ENCODE measurements at regions not wholly inside any gene's neighbourhood (a gene's known extent, or its start where the extent isn't known, plus 50 kb on each side); places are given as distances from the start of the nearest gene placed in this dataset.
"Not testable (repeated sequence)": the region's sequence is repeated elsewhere in the genome, so short reads cannot be mapped to it uniquely, and the experiment has no call there.

- TF ChIP-seq CTCF (conservative IDR thresholded peaks at IDR 0.05; ENCODE audit: control insufficient read depth, insufficient read depth, low read depth, low read length) = no peak
- H3K4me3 ChIP-seq (ENCODE audit: control insufficient read depth, low read depth, low read length) = no peak overlapping the region
These were observed 66.8 kb downstream of the MRPL57 start for GRCh38 chr13:21243045-21243897.

DNA sequence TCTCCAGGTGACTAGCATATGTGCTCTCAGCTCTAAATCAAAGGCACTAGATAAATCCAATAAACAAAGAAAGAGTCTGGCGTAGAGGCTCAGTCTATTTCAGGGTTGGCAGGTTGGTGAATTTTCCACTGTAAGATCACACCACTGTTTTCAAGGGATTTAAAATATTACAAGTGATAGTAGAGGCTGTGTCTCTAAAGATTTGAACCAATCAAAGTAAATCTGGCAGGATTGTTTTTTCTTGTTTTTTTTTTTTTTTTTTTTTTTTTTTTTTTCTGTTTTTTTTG is 67.4 kb downstream of the MRPL57 start:
- not testable (repeated sequence) for H3K4me3 ChIP-seq (ENCODE audit: control insufficient read depth, low read depth, low read length); DNase-seq (ENCODE audit: low read depth)

More at GRCh38 chr13:21243045-21243897, 66.8 kb downstream of the MRPL57 start:
- no peak for DNase-seq (ENCODE audit: low read depth)

GRCh38 chr13:21246761-21247452 is 70.4 kb downstream of the MRPL57 start:
- DNase-seq (ENCODE audit: low read depth) = no peak
- no peak overlapping the region for H3K4me3 ChIP-seq (ENCODE audit: control insufficient read depth, low read depth, low read length)
- no peak for TF ChIP-seq CTCF (conservative IDR thresholded peaks at IDR 0.05; ENCODE audit: control insufficient read depth, insufficient read depth, low read depth, low read length)

GRCh38 chr13:21256351-21256761 is 79.9 kb downstream of the MRPL57 start:
- DNase-seq (ENCODE audit: low read depth) = no peak
- TF ChIP-seq CTCF (conservative IDR thresholded peaks at IDR 0.05; ENCODE audit: control insufficient read depth, insufficient read depth, low read depth, low read length) = no peak
- H3K4me3 ChIP-seq (ENCODE audit: control insufficient read depth, low read depth, low read length) = no peak overlapping the region

GRCh38 chr13:21256891-21257290 is 80.4 kb downstream of the MRPL57 start:
- DNase-seq (ENCODE audit: low read depth) = no peak
- no peak for TF ChIP-seq CTCF (conservative IDR thresholded peaks at IDR 0.05; ENCODE audit: control insufficient read depth, insufficient read depth, low read depth, low read length)
- H3K4me3 ChIP-seq (ENCODE audit: control insufficient read depth, low read depth, low read length) = no peak overlapping the region

- TF ChIP-seq CTCF (conservative IDR thresholded peaks at IDR 0.05; ENCODE audit: control insufficient read depth, insufficient read depth, low read depth, low read length) = no peak
- H3K4me3 ChIP-seq (ENCODE audit: control insufficient read depth, low read depth, low read length) = no peak overlapping the region
- no peak for DNase-seq (ENCODE audit: low read depth)
These were observed 83.4 kb downstream of the MRPL57 start for GRCh38 chr13:21259571-21260455.

GRCh38 chr13:21260561-21261290 is 84.3 kb downstream of the MRPL57 start:
- H3K4me3 ChIP-seq (ENCODE audit: control insufficient read depth, low read depth, low read length); DNase-seq (ENCODE audit: low read depth): not testable (repeated sequence)

GRCh38 chr13:21261487-21262216 is 85.2 kb downstream of the MRPL57 start:
- not testable (repeated sequence) for H3K4me3 ChIP-seq (ENCODE audit: control insufficient read depth, low read depth, low read length); DNase-seq (ENCODE audit: low read depth)

GRCh38 chr13:21263909-21264308 is 87.5 kb downstream of the MRPL57 start:
- DNase-seq (ENCODE audit: low read depth) = not testable (repeated sequence)

DNA sequence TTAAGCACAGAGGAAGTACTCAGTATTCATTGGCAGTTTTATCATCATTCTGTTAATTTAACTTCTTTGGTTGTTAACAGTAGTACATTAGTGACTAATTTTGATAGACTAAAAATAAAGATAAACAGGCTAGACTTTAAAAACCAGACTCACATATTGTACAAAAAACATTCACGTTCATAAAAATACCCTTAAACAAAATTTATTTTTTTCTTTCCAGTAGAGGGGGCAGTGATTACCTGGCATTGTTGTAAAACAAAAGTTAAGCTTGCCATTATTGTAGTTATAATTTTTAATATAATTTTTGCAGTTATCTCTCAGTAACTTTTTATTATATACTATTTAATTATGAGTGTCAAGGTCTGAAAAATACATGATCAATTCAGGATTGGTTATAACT is 92.0 kb downstream of the MRPL57 start:
- not testable (repeated sequence) for DNase-seq (ENCODE audit: low read depth); H3K4me3 ChIP-seq (ENCODE audit: control insufficient read depth, low read depth, low read length)

More at GRCh38 chr13:21263909-21264308, 87.5 kb downstream of the MRPL57 start:
- H3K4me3 ChIP-seq (ENCODE audit: control insufficient read depth, low read depth, low read length) = not testable (repeated sequence)

Measured in fibroblast of mammary gland (primary cell).